Transverse colon (tissue), 4 donors: ENCODE measurements at regions not wholly inside any gene's neighbourhood (a gene's known extent, or its start where the extent isn't known, plus 50 kb on each side); places are given as distances from the start of the nearest gene placed in this dataset.

Experiments
- DNase-seq: peaks from one replicate; pipeline ENCODE4 v3.0.0-alpha.2; 2019
- H3K27ac ChIP-seq, 4 donors: fragments of 200-600 bp; sonication (generic); 2 replicates each; pipeline ENCODE4 v1.5.1; 2016 to 2018; ENCODE audit warnings: inconsistent platforms in 4 of 4
- H3K27me3 ChIP-seq: fragments of 200-600 bp; sonication (generic); 2 replicates; pipeline ENCODE4 v1.5.1; 2017; ENCODE audit warnings: inconsistent platforms
- H3K36me3 ChIP-seq, 4 donors: fragments of 200-600 bp; sonication (generic); 2 replicates each; pipeline ENCODE4 v1.5.1; 2017 to 2019; ENCODE audit warnings: inconsistent platforms in 4 of 4
- H3K4me1 ChIP-seq, 4 donors: fragments of 200-600 bp; sonication (generic); 2 replicates each; pipeline ENCODE4 v1.5.1; 2017 to 2020; ENCODE audit warnings: inconsistent platforms in 4 of 4
- H3K4me3 ChIP-seq, 4 donors: fragments of 200-600 bp; sonication (generic); 1 replicate in 1 of 4; 2 replicates in 3 of 4; pipeline versions ENCODE4 v1.5.1 to v1.6.1; 2017 to 2019; ENCODE audit warnings: inconsistent platforms in 4 of 4
- H3K9me3 ChIP-seq, 2 donors: fragments of 200-600 bp; sonication (generic); 2 replicates each; pipeline ENCODE4 v1.5.1; 2017 to 2019; ENCODE audit warnings: inconsistent platforms in 2 of 2
- CTCF ChIP-seq, 5 experiments: fragments of 200-600 bp in 3 of 5; fragments of 450-650 bp in 2 of 5; sonication (generic) in 3 of 5; IDR thresholded peaks; 1 replicate in 2 of 5; 2 replicates in 3 of 5; pipeline ENCODE4 v1.5.1; 2016 to 2017; ENCODE audit warnings: antibody characterized with exemption in 5 of 5, inconsistent platforms in 3 of 5, mild to moderate bottlenecking in 2 of 5, moderate library complexity in 1 of 5
- EP300 ChIP-seq: sonication (generic); formaldehyde crosslinking; IDR thresholded peaks from one replicate; pipeline ENCODE4 v1.6.1; 2017; ENCODE audit warnings: antibody characterized with exemption, low read depth
- POLR2A ChIP-seq: fragments of 450-650 bp; IDR thresholded peaks from one replicate; pipeline ENCODE4 v1.6.1; 2016; ENCODE audit warnings: antibody characterized with exemption, mild to moderate bottlenecking, moderate library complexity
- POLR2AphosphoS5 ChIP-seq, 3 donors: sonication (generic); formaldehyde crosslinking; IDR thresholded peaks; one replicate each; pipeline ENCODE4 v1.6.1; 2016; ENCODE audit warnings: antibody characterized with exemption in 3 of 3
- WGBS, 2 donors: methylation state at CpG; one replicate each; pipeline ENCODE4 v1.1.5; 2018; ENCODE audit warnings: low coverage in 1 of 2; 5-methylcytosine and 5-hydroxymethylcytosine counted together
- in situ Hi-C, 4 donors: fragments of 200-750 bp; cut with MboI; loops; one replicate each; pipeline versions ENCODE4 v1.15.0 to v1.15.1; 2017; ENCODE audit warnings: low sequenced_read_pairs in 3 of 4, low pct_ligation_motif_present in 1 of 4, low pct_unique_long_range_greater_than_20kb in 1 of 4
- intact Hi-C: fragments of 100-400 bp; cut with DNase I; formaldehyde crosslinking; loops from one replicate; pipeline ENCODE4 v1.15.1; 2023; ENCODE audit warnings: low total_unique reads

GRCh38 chr4:151888367-151888866 is 127.6 kb upstream of the GATB start:
- Histone ChIP-seq H3K27ac (no peak overlapping the region), H3K36me3 (no peaks in the 10 kb centered on the region), H3K4me1 (no peaks in the 10 kb centered on the region), H3K9me3 (no peaks in the 10 kb centered on the region), H3K4me3 (no peak overlapping the region), H3K27me3 (no peaks in the 10 kb centered on the region)
- intact Hi-C loops, result no loop called here
- no peak for DNase-seq
- no peak for TF ChIP-seq EP300
- no peak for TF ChIP-seq CTCF (IDR thresholded peaks at IDR 0.05)
- no peak for TF ChIP-seq POLR2A
- TF ChIP-seq POLR2AphosphoS5 (IDR thresholded peaks at IDR 0.05), result no peak
- in situ Hi-C loops, result no loop called here
- WGBS, 2 donors, result 74% methylated on average over 6 of the region's 6 CpGs; no CpG with 5 or more reads in 1 of the 2 donors

GRCh38 chr4:151887816-151888180 is 127.0 kb upstream of the GATB start:
- intact Hi-C loops, result no loop called here
- Histone ChIP-seq H3K4me1 (no peaks in the 10 kb centered on the region), H3K27ac (no peak overlapping the region), H3K4me3 (no peak overlapping the region), H3K27me3 (no peaks in the 10 kb centered on the region), H3K9me3 (no peaks in the 10 kb centered on the region), H3K36me3 (no peaks in the 10 kb centered on the region)
- TF ChIP-seq EP300, result no peak
- TF ChIP-seq POLR2AphosphoS5 (IDR thresholded peaks at IDR 0.05), result no peak
- TF ChIP-seq CTCF (IDR thresholded peaks at IDR 0.05), result no peak
- TF ChIP-seq POLR2A, result no peak
- in situ Hi-C loops, result no loop called here
- 82% methylated on average over 3 of the region's 3 CpGs for WGBS, 2 donors
- no peak for DNase-seq

GRCh38 chr4:151887031-151887815 is 126.4 kb upstream of the GATB start:
- no peak overlapping the region for H3K27ac ChIP-seq
- TF ChIP-seq EP300 (no peak), POLR2A (no peak), CTCF (IDR thresholded peaks at IDR 0.05) (no peak), POLR2AphosphoS5 (IDR thresholded peaks at IDR 0.05) (no peak)
- WGBS, 2 donors, result 70 to 80% methylated on average over 3 to 9 of the region's 9 CpGs
- no peaks in the 10 kb centered on the region for H3K4me1 ChIP-seq
- no peak for DNase-seq
- H3K4me3 ChIP-seq, result no peak overlapping the region
- intact Hi-C loops (no loop called here), in situ Hi-C loops (no loop called here)
- no peaks in the 10 kb centered on the region for H3K9me3 ChIP-seq
- no peaks in the 10 kb centered on the region for H3K36me3 ChIP-seq
- no peaks in the 10 kb centered on the region for H3K27me3 ChIP-seq

GRCh38 chr4:151885123-151885522 is 124.3 kb upstream of the GATB start:
- H3K4me3 ChIP-seq, result no peak overlapping the region
- no peaks in the 10 kb centered on the region for H3K4me1 ChIP-seq
- in situ Hi-C loops (no loop called here), intact Hi-C loops (no loop called here)
- H3K27me3 ChIP-seq, result no peaks in the 10 kb centered on the region
- WGBS, 2 donors, result 94 to 97% methylated on average over 5 of the region's 5 CpGs
- DNase-seq, result no peak
- TF ChIP-seq POLR2A (no peak), EP300 (no peak), CTCF (IDR thresholded peaks at IDR 0.05) (no peak), POLR2AphosphoS5 (IDR thresholded peaks at IDR 0.05) (no peak)
- no peak overlapping the region for H3K27ac ChIP-seq
- H3K36me3 ChIP-seq, result no peaks in the 10 kb centered on the region
- no peaks in the 10 kb centered on the region for H3K9me3 ChIP-seq
